Upper lobe of left lung (tissue), 6 donors: ENCODE measurements at regions not wholly inside any gene's neighbourhood (a gene's known extent, or its start where the extent isn't known, plus 50 kb on each side); places are given as distances from the start of the nearest gene placed in this dataset.

Experiments
- ATAC-seq, 2 donors: fragments of 200-7000 bp; cut with Tn5 transposase; one replicate each; pipeline ENCODE4 v1.9.1; 2022; ENCODE audit warnings: mild to moderate bottlenecking in 2 of 2, moderate library complexity in 2 of 2; ENCODE audit not compliant: low FRiP score in 2 of 2
- DNase-seq, 2 donors: peaks; one replicate each; pipeline ENCODE4 v3.0.0-alpha.2; 2019 to 2020
- H3K27ac ChIP-seq, 4 donors: fragments of 200-600 bp; sonication (generic); one replicate each; pipeline ENCODE4 v1.5.1; 2016 to 2019
- H3K27me3 ChIP-seq, 4 donors: fragments of 200-600 bp; sonication (generic); one replicate each; pipeline ENCODE4 v1.5.1; 2017 to 2019
- H3K36me3 ChIP-seq, 4 donors: fragments of 200-600 bp; sonication (generic); one replicate each; pipeline ENCODE4 v1.5.1; 2016 to 2019
- H3K4me1 ChIP-seq, 4 donors: fragments of 200-600 bp; sonication (generic); one replicate each; pipeline ENCODE4 v1.5.1; 2018 to 2019
- H3K4me3 ChIP-seq, 4 donors: fragments of 200-600 bp; sonication (generic); one replicate each; pipeline ENCODE4 v1.5.1; 2017 to 2019; ENCODE audit warnings: mild to moderate bottlenecking in 2 of 4, moderate library complexity in 1 of 4
- H3K9me3 ChIP-seq, 4 donors: fragments of 200-600 bp; sonication (generic); one replicate each; pipeline ENCODE4 v1.5.1; 2018 to 2019
- CTCF ChIP-seq, 6 experiments: fragments of 450-650 bp in 4 of 6; fragments of 200-600 bp in 2 of 6; sonication (generic) in 2 of 6; IDR thresholded peaks; one replicate each; pipeline ENCODE4 v1.5.1; 2016 to 2019; ENCODE audit warnings: antibody characterized with exemption in 6 of 6
- EP300 ChIP-seq, 4 donors: sonication (generic); formaldehyde crosslinking; IDR thresholded peaks; one replicate each; pipeline ENCODE4 v1.5.1; 2017; ENCODE audit warnings: antibody characterized with exemption in 4 of 4, control low read depth in 2 of 4
- POLR2A ChIP-seq, 4 donors: fragments of 450-650 bp; IDR thresholded peaks; one replicate each; pipeline ENCODE4 v1.5.1; 2016 to 2017; ENCODE audit warnings: antibody characterized with exemption in 4 of 4, mild to moderate bottlenecking in 2 of 4
- POLR2AphosphoS5 ChIP-seq, 2 donors: sonication (generic); formaldehyde crosslinking; IDR thresholded peaks; one replicate each; pipeline ENCODE4 v1.5.1; 2017; ENCODE audit warnings: antibody characterized with exemption in 2 of 2
- WGBS, 2 donors: methylation state at CpG; one replicate each; pipeline ENCODE4 v1.1.5; 2017 to 2018; 5-methylcytosine and 5-hydroxymethylcytosine counted together
- donor health status: DM: no; HTN: no; CAD: no; lungs with moderate emphysema.
- donor health status: DM: no; HTN: yes; CAD: no; lungs with severe emphysema.

GRCh38 chr3:118818386-118818785 is 216.3 kb downstream of the IGSF11 start:
- no peak for DNase-seq
- no peak for ATAC-seq
- H3K36me3 ChIP-seq: no peaks in the 10 kb centered on the region
- 69 to 72% methylated on average over 2 of the region's 2 CpGs for WGBS, 2 donors
- H3K27ac ChIP-seq: no peak overlapping the region
- H3K9me3 ChIP-seq: no peaks in the 10 kb centered on the region
- no peak overlapping the region for H3K4me3 ChIP-seq
- no peaks in the 10 kb centered on the region for H3K27me3 ChIP-seq
- H3K4me1 ChIP-seq: no peaks in the 10 kb centered on the region
- no peak for TF ChIP-seq EP300 (IDR thresholded peaks at IDR 0.05)
- no peak for TF ChIP-seq POLR2AphosphoS5 (IDR thresholded peaks at IDR 0.05)
- TF ChIP-seq CTCF (IDR thresholded peaks at IDR 0.05): no peak
- TF ChIP-seq POLR2A (IDR thresholded peaks at IDR 0.05): no peak

GRCh38 chr3:118823626-118824025 is 211.0 kb downstream of the IGSF11 start:
- Histone ChIP-seq H3K4me3 (no peak overlapping the region), H3K27me3 (no peaks in the 10 kb centered on the region), H3K36me3 (no peaks in the 10 kb centered on the region), H3K9me3 (no peaks in the 10 kb centered on the region), H3K27ac (no peak overlapping the region), H3K4me1 (no peaks in the 10 kb centered on the region)
- no peak for DNase-seq
- ATAC-seq: no peak
- TF ChIP-seq POLR2A (IDR thresholded peaks at IDR 0.05) (no peak), CTCF (IDR thresholded peaks at IDR 0.05) (no peak), EP300 (IDR thresholded peaks at IDR 0.05) (no peak)
- WGBS, 2 donors: 79 to 88% methylated on average over 2 of the region's 2 CpGs

GRCh38 chr3:118827446-118827845 is 207.2 kb downstream of the IGSF11 start:
- Histone ChIP-seq H3K27ac (no peak overlapping the region), H3K4me3 (no peak overlapping the region), H3K27me3 (no peaks in the 10 kb centered on the region), H3K36me3 (no peaks in the 10 kb centered on the region), H3K9me3 (no peaks in the 10 kb centered on the region), H3K4me1 (no peaks in the 10 kb centered on the region)
- 84 to 87% methylated on average over 3 of the region's 3 CpGs for WGBS, 2 donors
- DNase-seq (no peak), ATAC-seq (no peak)
- TF ChIP-seq EP300 (IDR thresholded peaks at IDR 0.05) (no peak), POLR2AphosphoS5 (IDR thresholded peaks at IDR 0.05) (no peak), POLR2A (IDR thresholded peaks at IDR 0.05) (no peak), CTCF (IDR thresholded peaks at IDR 0.05) (no peak)

GRCh38 chr3:118828351-118828750 is 206.3 kb downstream of the IGSF11 start:
- Histone ChIP-seq H3K4me1 (no peaks in the 10 kb centered on the region), H3K9me3 (no peaks in the 10 kb centered on the region), H3K27me3 (no peaks in the 10 kb centered on the region), H3K27ac (no peak overlapping the region), H3K36me3 (no peaks in the 10 kb centered on the region), H3K4me3 (no peak overlapping the region)
- ATAC-seq (no peak), DNase-seq (peak in 1 of 2 donors; percentile 21)
- WGBS, 2 donors: 81 to 96% methylated on average over 2 to 4 of the region's 4 CpGs
- no peak for TF ChIP-seq EP300 (IDR thresholded peaks at IDR 0.05)
- no peak for TF ChIP-seq CTCF (IDR thresholded peaks at IDR 0.05)
- TF ChIP-seq POLR2AphosphoS5 (IDR thresholded peaks at IDR 0.05): no peak
- no peak for TF ChIP-seq POLR2A (IDR thresholded peaks at IDR 0.05)

GRCh38 chr3:118833075-118833474 is 201.6 kb downstream of the IGSF11 start:
- Histone ChIP-seq H3K4me1 (no peaks in the 10 kb centered on the region), H3K9me3 (no peaks in the 10 kb centered on the region), H3K36me3 (no peaks in the 10 kb centered on the region), H3K4me3 (no peak overlapping the region), H3K27ac (no peak overlapping the region), H3K27me3 (no peaks in the 10 kb centered on the region)
- WGBS, 2 donors: 35 to 48% methylated on average over 6 of the region's 6 CpGs
- DNase-seq (no peak), ATAC-seq (no peak)
- TF ChIP-seq POLR2A (IDR thresholded peaks at IDR 0.05) (no peak), CTCF (IDR thresholded peaks at IDR 0.05) (no peak), EP300 (IDR thresholded peaks at IDR 0.05) (no peak), POLR2AphosphoS5 (IDR thresholded peaks at IDR 0.05) (no peak)
